DMS 273 treated with DMSO at 0.1 percent for 48 hours (cell line): ENCODE measurements at regions not wholly inside any gene's neighbourhood (a gene's known extent, or its start where the extent isn't known, plus 50 kb on each side); places are given as distances from the start of the nearest gene placed in this dataset.

Experiments
- DNase-seq: peaks from one replicate; lab custom pipeline; 2025; lab: John Stamatoyannopoulos, UW

- no peak for DNase-seq
Measured at GRCh38 chr18:34075963-34076860, 148.5 kb downstream of the NOL4 start.

- no peak for DNase-seq
Measured at GRCh38 chr18:34061226-34061625, 163.5 kb downstream of the NOL4 start.

GRCh38 chr18:34055227-34055626 lies 169.5 kb downstream of the NOL4 start:
- DNase-seq: no peak

GRCh38 chr18:34050661-34051060 lies 174.1 kb downstream of the NOL4 start:
- DNase-seq: no peak

- no peak for DNase-seq
Measured at GRCh38 chr18:34049511-34049910, 175.2 kb downstream of the NOL4 start.

- DNase-seq: no peak
Measured at GRCh38 chr18:34048423-34048822, 176.3 kb downstream of the NOL4 start.

- DNase-seq: no peak
Measured at GRCh38 chr18:34042423-34043146, 182.1 kb downstream of the NOL4 start.

- no peak for DNase-seq
Measured at GRCh38 chr18:34039611-34040010, 185.1 kb downstream of the NOL4 start.

- DNase-seq: no peak
Measured at GRCh38 chr18:34039201-34039600, 185.5 kb downstream of the NOL4 start.

- DNase-seq: no peak
Measured at GRCh38 chr18:34038086-34038485, 186.6 kb downstream of the NOL4 start.

GRCh38 chr18:34033968-34034367 lies 190.7 kb downstream of the NOL4 start:
- no peak for DNase-seq

- DNase-seq: no peak
Measured at GRCh38 chr18:34031810-34032209, 192.9 kb downstream of the NOL4 start.

GRCh38 chr18:34028324-34028723 lies 196.4 kb downstream of the NOL4 start:
- no peak for DNase-seq

- DNase-seq: no peak
Measured at GRCh38 chr18:34025191-34025801, 199.4 kb downstream of the NOL4 start.

GRCh38 chr18:34023471-34023870 lies 201.2 kb downstream of the NOL4 start:
- DNase-seq: no peak

- no peak for DNase-seq
Measured at GRCh38 chr18:34018336-34018735, 206.4 kb downstream of the NOL4 start.

- DNase-seq: no peak
Measured at GRCh38 chr18:34003687-34004086, 221.0 kb downstream of the NOL4 start.

- DNase-seq: no peak
Measured at GRCh38 chr18:34002130-34002529, 222.6 kb downstream of the NOL4 start.

GRCh38 chr18:34001376-34001775 lies 223.3 kb downstream of the NOL4 start:
- no peak for DNase-seq

GRCh38 chr18:33987206-33987605 lies 237.5 kb downstream of the NOL4 start:
- DNase-seq: no peak

- no peak for DNase-seq
Measured at GRCh38 chr18:33983126-33983525, 241.6 kb downstream of the NOL4 start.

GRCh38 chr18:33960417-33960816 lies 264.3 kb downstream of the NOL4 start:
- no peak for DNase-seq

GRCh38 chr18:33959609-33960008 lies 265.1 kb downstream of the NOL4 start:
- DNase-seq: no peak
